Activated T-cell treated with anti-CD3 and anti-CD28 coated beads, Interleukin-2, amount 50 U/mL, for 24 hours (primary cell): ENCODE measurements at regions not wholly inside any gene's neighbourhood (a gene's known extent, or its start where the extent isn't known, plus 50 kb on each side); places are given as distances from the start of the nearest gene placed in this dataset.
"Not testable (repeated sequence)": the region's sequence is repeated elsewhere in the genome, so short reads cannot be mapped to it uniquely, and the experiment has no call there.

Source experiments
- DNase-seq: peaks from one replicate; pipeline ENCODE4 v3.0.0-alpha.2; 2020
- H3K27ac Mint-ChIP-seq: 2 replicates; pipeline ENCODE4 v1.8.0; 2020; ENCODE audit warnings: mild to moderate bottlenecking, mixed read lengths
- H3K27me3 Mint-ChIP-seq: 2 replicates; pipeline ENCODE4 v1.8.0; 2020; ENCODE audit warnings: mixed read lengths
- H3K36me3 Mint-ChIP-seq: 2 replicates; pipeline ENCODE4 v1.8.0; 2020; ENCODE audit warnings: low read depth, mixed read lengths
- H3K4me1 Mint-ChIP-seq: 2 replicates; pipeline ENCODE4 v1.8.0; 2020; ENCODE audit warnings: low read depth, mixed read lengths
- H3K4me3 Mint-ChIP-seq: 2 replicates; pipeline ENCODE4 v1.8.0; 2020; ENCODE audit warnings: mild to moderate bottlenecking, moderate library complexity, mixed read lengths
- H3K9me3 Mint-ChIP-seq: 2 replicates; pipeline ENCODE4 v1.8.0; 2020; ENCODE audit warnings: mixed read lengths

- Mint-ChIP-seq H3K36me3 (no peaks in the 10 kb centered on the region), H3K4me1 (no peaks in the 10 kb centered on the region), H3K9me3 (peaks cover 3% of the 10 kb centered on the region), H3K4me3 (no peak overlapping the region), H3K27me3 (no peaks in the 10 kb centered on the region), H3K27ac (no peak overlapping the region)
- no peak for DNase-seq
Observed at GRCh38 chr2:180621941-180622918, 358.2 kb upstream of the UBE2E3 start.

GRCh38 chr2:180621366-180621765 is 359.0 kb upstream of the UBE2E3 start:
- Mint-ChIP-seq H3K9me3 (peaks cover 3% of the 10 kb centered on the region), H3K4me3 (no peak overlapping the region), H3K27ac (no peak overlapping the region), H3K27me3 (no peaks in the 10 kb centered on the region), H3K4me1 (no peaks in the 10 kb centered on the region), H3K36me3 (no peaks in the 10 kb centered on the region)
- no peak for DNase-seq

GRCh38 chr2:180618570-180618969 is 361.8 kb upstream of the UBE2E3 start:
- Mint-ChIP-seq H3K4me1 (no peaks in the 10 kb centered on the region), H3K9me3 (peaks cover 3% of the 10 kb centered on the region), H3K4me3 (no peak overlapping the region), H3K36me3 (no peaks in the 10 kb centered on the region), H3K27me3 (peaks cover 3% of the 10 kb centered on the region), H3K27ac (no peak overlapping the region)
- no peak for DNase-seq

GRCh38 chr2:180614776-180615175 is 365.6 kb upstream of the UBE2E3 start:
- no peak for DNase-seq
- no peaks in the 10 kb centered on the region for H3K4me1 Mint-ChIP-seq
- no peak overlapping the region for H3K4me3 Mint-ChIP-seq
- no peaks in the 10 kb centered on the region for H3K36me3 Mint-ChIP-seq
- H3K27ac Mint-ChIP-seq, result no peak overlapping the region
- H3K9me3 Mint-ChIP-seq, result no peaks in the 10 kb centered on the region
- peaks cover 6% of the 10 kb centered on the region for H3K27me3 Mint-ChIP-seq

DNA sequence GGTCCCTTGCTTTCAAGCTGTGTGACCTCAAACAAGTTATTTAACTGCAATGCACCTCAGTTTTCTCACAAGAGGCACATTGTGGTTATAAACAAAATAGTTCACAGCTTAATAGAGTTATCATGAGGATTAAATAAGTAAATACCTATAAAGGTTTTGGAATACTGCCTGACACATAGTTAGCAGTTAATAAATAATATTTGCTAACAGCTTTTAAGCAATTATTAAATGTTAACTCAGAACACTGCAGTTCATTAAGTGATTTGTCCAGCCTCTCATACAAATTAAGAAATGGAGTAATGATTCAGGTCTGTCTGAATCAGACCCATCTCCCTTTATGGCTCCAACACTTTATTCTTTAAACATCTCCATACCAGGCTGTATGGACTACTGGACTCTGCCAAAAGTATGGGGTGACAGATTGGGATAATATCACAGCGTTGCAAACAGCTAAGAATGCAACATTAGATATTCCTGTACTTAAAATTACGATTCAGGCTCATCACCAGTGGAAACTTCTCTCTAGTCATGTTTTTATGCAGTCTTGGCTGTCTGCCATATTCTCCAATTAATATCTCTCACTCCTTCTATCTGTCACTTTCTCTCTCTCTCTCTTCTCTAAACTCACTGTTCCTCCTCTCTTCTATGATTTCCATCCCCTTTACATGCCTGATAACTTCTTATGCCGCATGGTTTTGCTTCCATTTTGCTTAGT is 370.6 kb upstream of the UBE2E3 start:
- Mint-ChIP-seq H3K4me1 (no peaks in the 10 kb centered on the region), H3K27ac (no peak overlapping the region)

DNA sequence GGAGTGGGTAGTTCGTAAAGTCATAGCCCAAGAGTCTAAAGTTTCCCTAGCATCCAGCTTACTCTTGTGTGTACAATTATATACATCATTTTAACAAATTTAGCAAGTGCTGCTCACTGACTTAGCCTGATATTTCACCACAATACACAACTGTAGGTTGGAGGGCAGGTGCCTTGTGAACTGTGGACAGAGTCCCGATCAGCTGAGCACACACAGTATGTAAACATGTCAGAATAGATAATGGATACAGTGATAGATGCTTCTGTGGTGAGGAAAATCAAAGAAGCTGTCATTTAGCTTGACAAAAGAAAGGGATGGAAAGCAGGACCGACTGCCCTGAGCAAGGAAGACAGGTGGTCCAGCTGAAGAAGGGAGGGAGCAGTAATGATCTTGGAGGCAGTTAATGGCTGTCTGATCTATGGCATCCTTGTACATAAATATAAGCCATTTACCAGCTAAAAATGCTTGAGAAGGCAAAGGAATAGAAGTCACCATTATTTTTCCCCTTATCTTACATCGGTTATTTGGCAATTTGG is 372.8 kb upstream of the UBE2E3 start:
- Mint-ChIP-seq H3K9me3 (no peaks in the 10 kb centered on the region), H3K4me3 (no peak overlapping the region), H3K4me1 (no peaks in the 10 kb centered on the region), H3K27me3 (peaks cover 4% of the 10 kb centered on the region), H3K36me3 (no peaks in the 10 kb centered on the region), H3K27ac (no peak overlapping the region)
- no peak for DNase-seq

More for the DNA sequence above, 370.6 kb upstream of the UBE2E3 start:
- H3K4me3 Mint-ChIP-seq, result no peak overlapping the region
- H3K9me3 Mint-ChIP-seq, result no peaks in the 10 kb centered on the region
- no peak for DNase-seq
- no peaks in the 10 kb centered on the region for H3K36me3 Mint-ChIP-seq
- H3K27me3 Mint-ChIP-seq, result peaks cover 4% of the 10 kb centered on the region

DNA sequence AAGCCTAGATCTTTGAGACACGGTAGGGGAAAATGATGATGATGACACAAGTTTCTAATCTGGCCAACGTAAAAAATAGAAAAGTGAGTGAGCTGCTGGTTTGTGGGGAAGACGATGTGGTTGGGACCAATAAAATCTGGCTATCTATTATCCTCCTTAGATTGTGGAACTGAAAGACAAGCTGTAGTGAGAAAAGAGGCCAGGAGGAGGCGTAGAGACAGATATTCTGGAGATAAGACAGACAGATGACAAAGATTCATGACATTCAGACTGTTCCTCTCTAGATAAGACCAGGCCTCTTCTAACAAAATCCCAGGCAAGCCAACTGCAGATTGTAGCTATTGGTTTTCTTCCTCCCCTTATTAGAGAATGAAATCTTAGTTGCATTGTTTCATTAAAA is 376.3 kb upstream of the UBE2E3 start:
- Mint-ChIP-seq H3K27ac (no peak overlapping the region), H3K27me3 (no peaks in the 10 kb centered on the region), H3K36me3 (no peaks in the 10 kb centered on the region), H3K4me1 (no peaks in the 10 kb centered on the region), H3K9me3 (no peaks in the 10 kb centered on the region), H3K4me3 (no peak overlapping the region)
- no peak for DNase-seq

GRCh38 chr2:180601016-180601415 is 379.4 kb upstream of the UBE2E3 start:
- Mint-ChIP-seq H3K36me3 (no peaks in the 10 kb centered on the region), H3K27me3 (no peaks in the 10 kb centered on the region), H3K27ac (no peak overlapping the region), H3K9me3 (no peaks in the 10 kb centered on the region), H3K4me1 (no peaks in the 10 kb centered on the region), H3K4me3 (no peak overlapping the region)
- DNase-seq, result no peak

GRCh38 chr2:180599804-180600203 is 380.6 kb upstream of the UBE2E3 start:
- no peaks in the 10 kb centered on the region for H3K36me3 Mint-ChIP-seq
- H3K27ac Mint-ChIP-seq, result no peak overlapping the region
- DNase-seq, result no peak
- H3K4me1 Mint-ChIP-seq, result no peaks in the 10 kb centered on the region
- no peaks in the 10 kb centered on the region for H3K27me3 Mint-ChIP-seq
- H3K9me3 Mint-ChIP-seq, result no peaks in the 10 kb centered on the region
- no peak overlapping the region for H3K4me3 Mint-ChIP-seq

GRCh38 chr2:180597179-180597578 is 383.2 kb upstream of the UBE2E3 start:
- Mint-ChIP-seq H3K27ac (no peak overlapping the region), H3K4me3 (no peak overlapping the region), H3K9me3 (peaks cover under 1% of the 10 kb centered on the region), H3K27me3 (no peaks in the 10 kb centered on the region), H3K36me3 (no peaks in the 10 kb centered on the region), H3K4me1 (no peaks in the 10 kb centered on the region)
- no peak for DNase-seq

GRCh38 chr2:180596453-180596852 is 384.0 kb upstream of the UBE2E3 start:
- H3K4me3 Mint-ChIP-seq, result no peak overlapping the region
- no peaks in the 10 kb centered on the region for H3K36me3 Mint-ChIP-seq
- no peaks in the 10 kb centered on the region for H3K27me3 Mint-ChIP-seq
- no peak overlapping the region for H3K27ac Mint-ChIP-seq
- H3K4me1 Mint-ChIP-seq, result peaks cover 4% of the 10 kb centered on the region
- H3K9me3 Mint-ChIP-seq, result peaks cover 4% of the 10 kb centered on the region
- DNase-seq, result no peak

GRCh38 chr2:180591947-180592346 is 388.5 kb upstream of the UBE2E3 start:
- Mint-ChIP-seq H3K27me3 (no peaks in the 10 kb centered on the region), H3K27ac (no peak overlapping the region), H3K36me3 (peaks cover 2% of the 10 kb centered on the region), H3K4me1 (peaks cover 15% of the 10 kb centered on the region), H3K4me3 (no peak overlapping the region), H3K9me3 (peaks cover 22% of the 10 kb centered on the region)
- no peak for DNase-seq

DNA sequence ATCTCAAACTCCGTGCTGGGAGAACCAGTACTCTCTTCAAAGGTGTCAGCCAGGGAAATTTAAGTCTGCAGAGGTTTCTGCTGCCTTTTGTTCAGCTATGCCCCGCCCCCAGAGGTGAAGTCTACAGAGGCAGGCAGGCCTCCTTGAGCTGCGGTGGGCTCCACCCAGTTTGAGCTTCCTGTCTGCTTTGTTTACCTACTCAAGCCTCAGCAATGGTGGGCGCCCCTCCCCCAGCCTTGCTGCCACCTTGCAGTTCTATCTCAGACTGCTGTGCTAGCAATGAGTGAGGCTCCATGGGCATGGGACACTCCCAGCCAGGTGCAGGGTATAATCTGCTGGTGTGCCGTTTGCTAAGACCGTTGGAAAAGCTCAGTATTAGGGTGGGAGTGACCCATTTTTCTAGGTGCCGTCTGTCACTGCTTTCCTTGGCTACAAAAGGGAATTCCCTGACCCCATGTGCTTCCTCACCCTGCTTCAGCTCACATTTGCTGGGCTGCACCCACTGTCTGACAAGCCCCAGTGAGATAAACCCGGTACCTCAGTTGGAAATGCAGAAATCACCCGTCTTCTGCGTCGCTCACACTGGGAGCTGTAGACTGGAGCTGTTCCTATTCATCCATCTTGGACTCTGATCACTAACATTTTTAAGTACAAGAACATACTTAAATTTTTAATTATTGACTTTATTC is 389.2 kb upstream of the UBE2E3 start:
- not testable (repeated sequence) for DNase-seq, H3K36me3 Mint-ChIP-seq

GRCh38 chr2:180583441-180584140 is 396.8 kb upstream of the UBE2E3 start:
- no peak for DNase-seq
- H3K36me3 Mint-ChIP-seq, result no peaks in the 10 kb centered on the region
- peaks cover 6% of the 10 kb centered on the region for H3K27me3 Mint-ChIP-seq
- H3K4me1 Mint-ChIP-seq, result no peaks in the 10 kb centered on the region
- no peak overlapping the region for H3K27ac Mint-ChIP-seq
- peaks cover 5% of the 10 kb centered on the region for H3K9me3 Mint-ChIP-seq
- no peak overlapping the region for H3K4me3 Mint-ChIP-seq

More for the DNA sequence above, 389.2 kb upstream of the UBE2E3 start:
- not testable (repeated sequence) for H3K27me3 Mint-ChIP-seq, H3K4me3 Mint-ChIP-seq, H3K27ac Mint-ChIP-seq
- Mint-ChIP-seq H3K9me3 (peaks cover 22% of the 10 kb centered on the region), H3K4me1 (peaks cover 15% of the 10 kb centered on the region)
